ENCODE measurements at regions not wholly inside any gene's neighbourhood (a gene's known extent, or its start where the extent isn't known, plus 50 kb on each side); places are given as distances from the start of the nearest gene placed in this dataset.
"Not testable (repeated sequence)": the region's sequence is repeated elsewhere in the genome, so short reads cannot be mapped to it uniquely, and the experiment has no call there.

- TF ChIP-seq POLR2AphosphoS5 (IDR thresholded peaks at IDR 0.05; ENCODE audit: low read depth, low read length) (no peak; the same call in 1 of the 2 replicates), SPI1 (IDR thresholded peaks at IDR 0.05; ENCODE audit: low read depth, low read length) (peak; percentile 6; the same call in 1 of the 2 replicates), POLR2A (IDR thresholded peaks at IDR 0.05; ENCODE audit: low read depth, low read length) (no peak), POU2F2 (IDR thresholded peaks at IDR 0.05; ENCODE audit: low read depth, low read length) (peak; percentile 87), PAX5 (IDR thresholded peaks at IDR 0.05; ENCODE audit: insufficient read depth, low read length, severe bottlenecking) (no peak)
- peak; percentile 84 for FAIRE-seq
- peak; percentile 16 for DNase-seq (ENCODE audit: insufficient read length, low spot score)
Observed at GRCh38 chr7:121530227-121531174, 134.4 kb upstream of the FAM3C start.

- TF ChIP-seq POLR2A (IDR thresholded peaks at IDR 0.05; ENCODE audit: low read depth, low read length) (no peak), SPI1 (IDR thresholded peaks at IDR 0.05; ENCODE audit: low read depth, low read length) (no peak), POU2F2 (IDR thresholded peaks at IDR 0.05; ENCODE audit: low read depth, low read length) (no peak), TAF1 (IDR thresholded peaks at IDR 0.05; ENCODE audit: low read depth, low read length) (no peak), POLR2AphosphoS5 (IDR thresholded peaks at IDR 0.05; ENCODE audit: low read depth, low read length) (no peak), PAX5 (IDR thresholded peaks at IDR 0.05; ENCODE audit: insufficient read depth, low read length, severe bottlenecking) (no peak)
- FAIRE-seq = no peak
- DNase-seq (ENCODE audit: insufficient read length, low spot score) = no peak
Observed at GRCh38 chr7:121529003-121529402, 132.9 kb upstream of the FAM3C start.

DNA sequence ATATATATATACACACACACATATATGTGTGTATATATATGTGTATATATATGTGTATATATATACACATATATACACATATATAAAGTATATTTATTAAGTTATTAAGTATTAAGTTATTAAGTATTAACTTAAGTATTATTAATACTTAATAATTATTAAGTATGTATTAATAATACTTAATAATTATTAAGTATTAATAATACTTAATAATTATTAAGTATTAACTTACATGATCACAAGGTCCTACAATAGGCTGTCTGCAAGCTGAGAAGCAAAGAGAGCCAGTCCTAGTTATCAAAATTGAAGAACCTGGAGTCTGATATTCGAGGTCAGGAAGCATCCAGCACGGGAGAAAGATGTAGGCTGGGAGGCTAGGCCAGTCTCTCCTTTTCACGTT lies 130.1 kb upstream of the FAM3C start:
- DNase-seq (ENCODE audit: insufficient read length, low spot score); FAIRE-seq: not testable (repeated sequence)

DNA sequence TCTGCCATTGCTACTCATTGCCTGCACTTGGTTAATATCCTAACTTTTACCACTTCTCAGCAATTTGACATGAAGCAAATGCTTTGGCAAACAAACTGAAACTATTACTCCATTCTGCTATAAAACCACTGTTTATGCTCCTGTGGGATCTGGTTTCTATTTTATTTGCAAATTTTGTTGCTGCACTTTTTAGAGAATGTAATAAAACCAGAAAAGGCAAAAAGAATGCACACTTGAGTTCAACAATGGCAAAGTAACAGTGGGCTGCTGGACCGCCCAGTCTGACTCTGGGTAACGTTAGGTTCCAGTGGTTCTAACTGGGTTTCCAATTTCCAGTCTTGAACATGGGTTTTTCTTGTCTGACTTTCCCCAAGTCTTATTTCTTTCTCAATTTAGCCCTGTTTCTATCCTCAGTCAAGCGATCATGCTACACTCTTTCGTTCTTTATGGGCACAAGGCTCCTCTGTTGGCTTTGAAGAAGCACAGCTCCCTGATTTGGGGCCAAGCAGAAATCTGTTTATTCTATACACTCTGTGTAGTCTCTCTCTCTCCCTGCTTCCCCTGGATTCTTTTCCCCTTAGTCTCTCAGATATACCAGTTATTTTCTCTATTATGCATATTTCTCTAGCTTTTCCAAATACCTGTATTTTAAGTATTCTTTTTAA lies 129.2 kb upstream of the FAM3C start:
- FAIRE-seq = no peak
- no peak for TF ChIP-seq SPI1 (IDR thresholded peaks at IDR 0.05; ENCODE audit: low read depth, low read length)
- no peak for TF ChIP-seq POLR2A (IDR thresholded peaks at IDR 0.05; ENCODE audit: low read depth, low read length)
- TF ChIP-seq TAF1 (IDR thresholded peaks at IDR 0.05; ENCODE audit: low read depth, low read length) = no peak
- no peak for TF ChIP-seq POLR2AphosphoS5 (IDR thresholded peaks at IDR 0.05; ENCODE audit: low read depth, low read length)
- TF ChIP-seq PAX5 (IDR thresholded peaks at IDR 0.05; ENCODE audit: insufficient read depth, low read length, severe bottlenecking) = no peak
- no peak for TF ChIP-seq POU2F2 (IDR thresholded peaks at IDR 0.05; ENCODE audit: low read depth, low read length)
- no peak for DNase-seq (ENCODE audit: insufficient read length, low spot score)

- no peak for DNase-seq (ENCODE audit: insufficient read length, low spot score)
- no peak for FAIRE-seq
- no peak for TF ChIP-seq PAX5 (IDR thresholded peaks at IDR 0.05; ENCODE audit: insufficient read depth, low read length, severe bottlenecking)
- TF ChIP-seq POU2F2 (IDR thresholded peaks at IDR 0.05; ENCODE audit: low read depth, low read length) = no peak
- TF ChIP-seq POLR2AphosphoS5 (IDR thresholded peaks at IDR 0.05; ENCODE audit: low read depth, low read length) = no peak
- TF ChIP-seq SPI1 (IDR thresholded peaks at IDR 0.05; ENCODE audit: low read depth, low read length) = no peak
- no peak for TF ChIP-seq TAF1 (IDR thresholded peaks at IDR 0.05; ENCODE audit: low read depth, low read length)
- TF ChIP-seq POLR2A (IDR thresholded peaks at IDR 0.05; ENCODE audit: low read depth, low read length) = no peak
Observed at GRCh38 chr7:121521711-121522400, 125.7 kb upstream of the FAM3C start.

DNA sequence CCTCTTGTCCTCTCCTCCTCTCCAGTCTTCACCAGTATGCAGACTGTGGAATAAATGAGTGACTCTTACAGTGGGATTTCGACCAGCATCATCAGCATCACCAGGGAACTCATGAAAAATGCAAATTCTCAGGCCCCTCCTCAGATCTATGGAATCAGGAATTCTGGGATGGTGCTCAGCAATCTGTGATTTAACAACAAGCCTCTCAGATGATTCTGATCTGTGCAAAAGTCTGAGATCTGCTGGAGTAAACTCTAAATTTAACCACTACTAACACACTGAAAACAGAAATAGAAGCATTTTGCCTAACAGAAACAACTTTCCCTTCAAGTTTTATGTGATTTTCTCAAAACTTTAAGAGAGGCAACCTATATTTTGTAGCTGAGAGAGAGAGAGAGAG lies 124.8 kb upstream of the FAM3C start:
- TF ChIP-seq POLR2A (IDR thresholded peaks at IDR 0.05; ENCODE audit: low read depth, low read length) (no peak), POU2F2 (IDR thresholded peaks at IDR 0.05; ENCODE audit: low read depth, low read length) (no peak), PAX5 (IDR thresholded peaks at IDR 0.05; ENCODE audit: insufficient read depth, low read length, severe bottlenecking) (no peak), SPI1 (IDR thresholded peaks at IDR 0.05; ENCODE audit: low read depth, low read length) (no peak), POLR2AphosphoS5 (IDR thresholded peaks at IDR 0.05; ENCODE audit: low read depth, low read length) (no peak), TAF1 (IDR thresholded peaks at IDR 0.05; ENCODE audit: low read depth, low read length) (no peak)
- no peak for FAIRE-seq
- DNase-seq (ENCODE audit: insufficient read length, low spot score) = no peak

GRCh38 chr7:121519548-121520521 lies 123.7 kb upstream of the FAM3C start:
- DNase-seq (ENCODE audit: insufficient read length, low spot score) (no peak), FAIRE-seq (no peak)
- TF ChIP-seq POLR2AphosphoS5 (IDR thresholded peaks at IDR 0.05; ENCODE audit: low read depth, low read length) = no peak
- TF ChIP-seq PAX5 (IDR thresholded peaks at IDR 0.05; ENCODE audit: insufficient read depth, low read length, severe bottlenecking) = no peak
- TF ChIP-seq POLR2A (IDR thresholded peaks at IDR 0.05; ENCODE audit: low read depth, low read length) = no peak
- TF ChIP-seq SPI1 (IDR thresholded peaks at IDR 0.05; ENCODE audit: low read depth, low read length) = no peak
- no peak for TF ChIP-seq TAF1 (IDR thresholded peaks at IDR 0.05; ENCODE audit: low read depth, low read length)
- TF ChIP-seq POU2F2 (IDR thresholded peaks at IDR 0.05; ENCODE audit: low read depth, low read length) = no peak

GRCh38 chr7:121517591-121517990 lies 121.5 kb upstream of the FAM3C start:
- FAIRE-seq (no peak), DNase-seq (ENCODE audit: insufficient read length, low spot score) (no peak)
- no peak for TF ChIP-seq PAX5 (IDR thresholded peaks at IDR 0.05; ENCODE audit: insufficient read depth, low read length, severe bottlenecking)

DNA sequence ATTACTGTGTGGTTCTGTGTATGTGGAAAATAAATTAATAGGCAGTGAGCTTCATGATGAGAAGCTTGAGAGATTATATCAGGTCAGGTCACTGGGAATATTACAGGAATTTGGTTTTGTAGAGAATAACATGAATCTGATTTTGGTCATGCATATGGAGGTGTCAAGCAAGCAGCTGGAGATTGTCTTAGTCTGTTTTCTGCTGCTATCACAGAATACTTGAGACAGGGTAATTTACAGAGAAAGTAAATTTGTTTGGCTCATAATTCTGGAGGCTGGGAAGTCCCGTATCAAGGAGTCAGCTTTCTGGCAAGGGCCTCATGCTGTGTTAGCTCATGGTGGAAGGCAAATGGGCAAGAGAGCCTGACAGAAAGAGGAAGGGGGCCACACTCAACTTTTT lies 120.7 kb upstream of the FAM3C start:
- TF ChIP-seq PAX5 (IDR thresholded peaks at IDR 0.05; ENCODE audit: insufficient read depth, low read length, severe bottlenecking) = no peak
- TF ChIP-seq POU2F2 (IDR thresholded peaks at IDR 0.05; ENCODE audit: low read depth, low read length) = no peak
- TF ChIP-seq POLR2AphosphoS5 (IDR thresholded peaks at IDR 0.05; ENCODE audit: low read depth, low read length) = no peak
- no peak for TF ChIP-seq SPI1 (IDR thresholded peaks at IDR 0.05; ENCODE audit: low read depth, low read length)
- no peak for TF ChIP-seq POLR2A (IDR thresholded peaks at IDR 0.05; ENCODE audit: low read depth, low read length)
- no peak for TF ChIP-seq TAF1 (IDR thresholded peaks at IDR 0.05; ENCODE audit: low read depth, low read length)
- DNase-seq (ENCODE audit: insufficient read length, low spot score) (no peak), FAIRE-seq (no peak)

All from GM12891 (cell line).